GM12878 (cell line): ENCODE measurements at regions not wholly inside any gene's neighbourhood (a gene's known extent, or its start where the extent isn't known, plus 50 kb on each side); places are given as distances from the start of the nearest gene placed in this dataset.

ENCODE experiments used
- ATAC-seq: fragments of 200-7000 bp; cut with Tn5 transposase; 3 replicates; pipeline ENCODE4 v1.9.1; 2020; ENCODE audit warnings: mild to moderate bottlenecking, moderate library complexity
- BruUV-seq: library from RNA; stranded (reverse); fragments of 400-500 nt; replicated peaks from 2 replicates; lab custom pipeline; 2021; lab: Mats Ljungman, UMichigan
- CTCF ChIA-PET: fragments of 300-600 bp; sonication (Branson Sonifier 250); formaldehyde crosslinking; extraction: SDS; loops from one replicate; lab custom pipeline; 2021; ENCODE audit warnings: inconsistent platforms; lab: Yijun Ruan, JAX
- POLR2A ChIA-PET: fragments of 350-600 bp; formaldehyde crosslinking; extraction: SDS; loops from one replicate; lab custom pipeline; 2021; ENCODE audit warnings: inconsistent platforms; lab: Charles Lee
- RAD21 ChIA-PET: fragments of 300-600 bp; sonication (Branson Sonifier 250); formaldehyde crosslinking; loops from one replicate; lab custom pipeline; 2023; ENCODE audit warnings: antibody characterized with exemption; ENCODE audit not compliant: unreplicated experiment; lab: Charles Lee
- SMC1A ChIA-PET: fragments of 300-600 bp; sonication (Branson Sonifier 250); formaldehyde crosslinking; loops from one replicate; lab custom pipeline; 2023; ENCODE audit not compliant: unreplicated experiment, uncharacterized antibody; lab: Charles Lee
- DNase-seq: peaks from one replicate; pipeline ENCODE4 v3.0.0-alpha.2; 2011; ENCODE audit warnings: low read depth, low spot score
- FAIRE-seq: peaks from 3 replicates; lab custom pipeline; 2011; peaks lifted over from hg19 to GRCh38; lab: Jason Lieb, UNC
- H2AFZ ChIP-seq: 2 replicates; pipeline ENCODE4 v1.6.0; 2011; ENCODE audit warnings: low read depth, low read length, control low read depth; ENCODE audit not compliant: control insufficient read depth
- H3K27ac ChIP-seq: 2 replicates; pipeline ENCODE4 v1.5.1; 2011; ENCODE audit warnings: control low read depth; ENCODE audit not compliant: control insufficient read depth, insufficient read depth
- H3K27me3 ChIP-seq, 2 experiments: replicated peaks in 1 of 2; 2 replicates each; pipeline versions ENCODE4 v1.6.0 to v1.6.1; 2011; ENCODE audit warnings: low read length in 1 of 2; ENCODE audit not compliant: control insufficient read depth in 2 of 2, insufficient read depth in 2 of 2
- H3K36me3 ChIP-seq, 2 experiments: 2 replicates each; pipeline ENCODE4 v1.5.1; 2011; ENCODE audit warnings: low read length in 1 of 2; ENCODE audit not compliant: control insufficient read depth in 2 of 2, insufficient read depth in 2 of 2
- H3K4me1 ChIP-seq: 2 replicates; pipeline ENCODE4 v1.6.1; 2011; ENCODE audit warnings: mild to moderate bottlenecking, low read length, moderate library complexity, mixed read lengths; ENCODE audit not compliant: control insufficient read depth, insufficient read depth
- H3K4me2 ChIP-seq: 2 replicates; pipeline ENCODE4 v1.6.0; 2011; ENCODE audit warnings: control low read depth; ENCODE audit not compliant: control insufficient read depth, insufficient read depth
- H3K4me3 ChIP-seq: fragments of 200-600 bp; sonication (generic); 2 replicates; pipeline ENCODE4 v1.5.1; 2016
- H3K79me2 ChIP-seq: 2 replicates; pipeline ENCODE4 v1.6.0; 2011; ENCODE audit warnings: low read length; ENCODE audit not compliant: control insufficient read depth, insufficient read depth
- H3K9ac ChIP-seq: 2 replicates; pipeline ENCODE4 v1.8.0; 2011; ENCODE audit warnings: low read length, control low read depth, mixed read lengths; ENCODE audit not compliant: control insufficient read depth, insufficient read depth
- H3K9me3 ChIP-seq: replicated peaks from 3 replicates; pipeline ENCODE4 v1.5.1; 2011; ENCODE audit warnings: mild to moderate bottlenecking, low read length; ENCODE audit not compliant: control insufficient read depth, insufficient read depth
- H4K20me1 ChIP-seq: 2 replicates; pipeline ENCODE4 v1.6.0; 2011; ENCODE audit not compliant: control insufficient read depth, insufficient read depth
- CEBPZ ChIP-seq: fragments of 150-350 bp; IDR thresholded peaks from 2 replicates; pipeline ENCODE4 v1.6.1; 2016; ENCODE audit warnings: low read depth, low read length
- DPF2 ChIP-seq: fragments of 450-650 bp; IDR thresholded peaks from 2 replicates; pipeline ENCODE4 v1.6.1; 2017; ENCODE audit warnings: mild to moderate bottlenecking
- IKZF2 ChIP-seq, 2 experiments: fragments of 450-650 bp; IDR thresholded peaks; 2 replicates each; pipeline ENCODE4 v1.6.1; 2017; ENCODE audit warnings: mild to moderate bottlenecking in 2 of 2, moderate library complexity in 2 of 2
- IRF5 ChIP-seq: fragments of 450-650 bp; IDR thresholded peaks from 2 replicates; pipeline ENCODE4 v1.6.1; 2017; ENCODE audit warnings: borderline replicate concordance
- MXI1 ChIP-seq: fragments of 150-350 bp; IDR thresholded peaks from 2 replicates; pipeline ENCODE4 v1.6.1; 2011; ENCODE audit warnings: low read depth, mild to moderate bottlenecking, inconsistent platforms, low read length, improper control_type of control experiment
- MYC ChIP-seq: IDR thresholded peaks from 2 replicates; pipeline ENCODE4 v1.6.1; 2011; ENCODE audit warnings: mild to moderate bottlenecking, low read length, moderate library complexity, inconsistent platforms; ENCODE audit not compliant: insufficient read depth, insufficient replicate concordance, insufficient read length, severe bottlenecking
- SMARCA5 ChIP-seq: fragments of 450-650 bp; IDR thresholded peaks from 2 replicates; pipeline ENCODE4 v1.6.1; 2017; ENCODE audit warnings: mild to moderate bottlenecking
- SRF ChIP-seq, 2 experiments: IDR thresholded peaks; 2 replicates each; pipeline ENCODE4 v1.6.1; 2011; ENCODE audit warnings: low read depth in 2 of 2, low read length in 2 of 2, mild to moderate bottlenecking in 1 of 2, moderate library complexity in 1 of 2
- YBX1 ChIP-seq: fragments of 450-650 bp; IDR thresholded peaks from 2 replicates; pipeline ENCODE4 v1.6.1; 2016; ENCODE audit warnings: antibody characterized with exemption
- YY1 ChIP-seq: IDR thresholded peaks from 2 replicates; pipeline ENCODE4 v1.6.1; 2011; ENCODE audit warnings: low read depth, mild to moderate bottlenecking, low read length
- WGBS: methylation state at CpG from one replicate; pipeline ENCODE4 v1.1.6; 2016; ENCODE audit warnings: low lambda C conversion rate; ENCODE audit not compliant: insufficient replicate concordance, insufficient coverage; ENCODE audit errors: missing lambda C conversion rate; 5-methylcytosine and 5-hydroxymethylcytosine counted together
- in situ Hi-C: fragments of 300-500 bp; cut with MboI; formaldehyde crosslinking; loops from 9 replicates; pipeline ENCODE4 v1.14.3; 2018; ENCODE audit warnings: mixed read lengths
- intact Hi-C: fragments of 100-400 bp; cut with micrococcal nuclease; formaldehyde crosslinking; loops from one replicate; pipeline ENCODE4 v1.14.2; 2022; ENCODE audit not compliant: unreplicated experiment

- Histone ChIP-seq H3K79me2 (no peaks in the 10 kb centered on the region), H3K9ac (no peak overlapping the region), H3K9me3 (no peaks in the 10 kb centered on the region; the same call in 2 of the 3 replicates), H3K4me1 (no peaks in the 10 kb centered on the region), H3K4me3 (no peak overlapping the region), H2AFZ (no peak overlapping the region), H3K27me3 (no peaks in the 10 kb centered on the region), H3K36me3 (no peaks in the 10 kb centered on the region), H3K4me2 (no peak overlapping the region), H4K20me1 (no peaks in the 10 kb centered on the region), H3K27ac (no peak overlapping the region)
- RAD21 ChIA-PET, result no interaction called here
- DNase-seq, result no peak
- ATAC-seq, result no peak
- TF ChIP-seq CEBPZ (no peak), SRF (IDR thresholded peaks at IDR 0.05; ENCODE audit: low read depth in 2 of 2, low read length in 2 of 2) (no peak), YBX1 (no peak), MXI1 (no peak), MYC (no peak), DPF2 (no peak), SMARCA5 (no peak), IRF5 (no peak), YY1 (no peak), IKZF2 (IDR thresholded peaks at IDR 0.05) (no peak)
- SMC1A ChIA-PET, result no interaction called here
- 49% methylated on average over 3 of the region's 3 CpGs for WGBS
- no TSS peak for BruUV-seq
- FAIRE-seq, result no peak
- CTCF ChIA-PET, result no interaction called here
- POLR2A ChIA-PET, result no interaction called here
- intact Hi-C loops, result no loop called here
- in situ Hi-C loops, result no loop called here
These were observed 778.7 kb upstream of the HS3ST1 start for GRCh38 chr4:12207396-12207795.
